ENCODE measurements at regions not wholly inside any gene's neighbourhood (a gene's known extent, or its start where the extent isn't known, plus 50 kb on each side); places are given as distances from the start of the nearest gene placed in this dataset.
A peak's percentile ranks its signal among the peaks of the same experiment; 100 is the strongest.

- TF ChIP-seq, protein P1, sequence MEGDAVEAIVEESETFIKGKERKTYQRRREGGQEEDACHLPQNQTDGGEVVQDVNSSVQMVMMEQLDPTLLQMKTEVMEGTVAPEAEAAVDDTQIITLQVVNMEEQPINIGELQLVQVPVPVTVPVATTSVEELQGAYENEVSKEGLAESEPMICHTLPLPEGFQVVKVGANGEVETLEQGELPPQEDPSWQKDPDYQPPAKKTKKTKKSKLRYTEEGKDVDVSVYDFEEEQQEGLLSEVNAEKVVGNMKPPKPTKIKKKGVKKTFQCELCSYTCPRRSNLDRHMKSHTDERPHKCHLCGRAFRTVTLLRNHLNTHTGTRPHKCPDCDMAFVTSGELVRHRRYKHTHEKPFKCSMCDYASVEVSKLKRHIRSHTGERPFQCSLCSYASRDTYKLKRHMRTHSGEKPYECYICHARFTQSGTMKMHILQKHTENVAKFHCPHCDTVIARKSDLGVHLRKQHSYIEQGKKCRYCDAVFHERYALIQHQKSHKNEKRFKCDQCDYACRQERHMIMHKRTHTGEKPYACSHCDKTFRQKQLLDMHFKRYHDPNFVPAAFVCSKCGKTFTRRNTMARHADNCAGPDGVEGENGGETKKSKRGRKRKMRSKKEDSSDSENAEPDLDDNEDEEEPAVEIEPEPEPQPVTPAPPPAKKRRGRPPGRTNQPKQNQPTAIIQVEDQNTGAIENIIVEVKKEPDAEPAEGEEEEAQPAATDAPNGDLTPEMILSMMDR (IDR thresholded peaks at IDR 0.05; ENCODE audit: control extremely low read depth, extremely low read depth): no peak
- WGBS, 2 donors: 79 to 88% methylated on average over 3 of the region's 3 CpGs
Measured at GRCh38 chr17:34066528-34066927, 188.6 kb upstream of the CCL2 start.

DNA sequence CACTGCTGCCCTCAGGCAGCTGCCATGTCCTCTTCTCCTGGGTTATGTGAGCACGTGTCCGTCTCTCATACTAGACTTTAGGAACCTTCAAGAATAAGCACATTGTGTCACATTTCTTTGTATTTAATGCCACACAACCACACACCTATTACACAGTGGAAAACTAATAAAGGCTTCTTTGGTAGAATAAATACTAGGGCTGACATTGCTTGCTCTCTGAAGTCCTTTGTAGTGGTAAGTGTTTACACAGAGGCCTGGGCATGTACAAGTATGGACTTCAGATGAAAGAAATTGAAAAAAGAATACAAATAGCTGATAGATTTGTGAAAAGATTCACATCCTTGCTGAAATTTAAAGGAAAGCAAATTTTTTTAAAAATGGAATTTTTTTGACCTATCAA is 188.1 kb upstream of the CCL2 start:
- no peaks in the 10 kb centered on the region for H3K36me3 ChIP-seq (ENCODE audit: control insufficient read depth in 4 of 4, insufficient read depth in 4 of 4, low read length in 4 of 4)
- ATAC-seq (ENCODE audit: insufficient read depth, low FRiP score) (no peak), DNase-seq (peak in 1 of 3 donors; percentile 14)
- no peak overlapping the region for H3K9ac ChIP-seq (ENCODE audit: insufficient read depth in 1 of 2, low read length in 2 of 2)
- peaks cover 0 to 2% (median 0%) of the 10 kb centered on the region in 4 donors for H3K9me3 ChIP-seq (ENCODE audit: control insufficient read depth in 4 of 4, insufficient read depth in 3 of 4, low read length in 3 of 4)
- TF ChIP-seq, protein P1 (IDR thresholded peaks at IDR 0.05; ENCODE audit: control extremely low read depth, extremely low read depth): no peak
- no peaks in the 10 kb centered on the region for H3K4me1 ChIP-seq (ENCODE audit: control insufficient read depth in 5 of 5, insufficient read depth in 5 of 5, low read length in 5 of 5)
- H3K4me3 ChIP-seq: no peak overlapping the region
- H3K27ac ChIP-seq (ENCODE audit: low read depth in 1 of 2, low read length in 1 of 2): no peak overlapping the region
- WGBS, 2 donors: 70 to 90% methylated on average over 2 of the region's 2 CpGs
- no peaks in the 10 kb centered on the region for H3K27me3 ChIP-seq (ENCODE audit: control insufficient read depth in 3 of 3, insufficient read depth in 3 of 3, low read length in 2 of 3)

More at GRCh38 chr17:34066528-34066927, 188.6 kb upstream of the CCL2 start:
- Histone ChIP-seq H3K4me1 (ENCODE audit: control insufficient read depth in 5 of 5, insufficient read depth in 5 of 5, low read length in 5 of 5) (no peaks in the 10 kb centered on the region), H3K4me3 (no peak overlapping the region), H3K36me3 (ENCODE audit: control insufficient read depth in 4 of 4, insufficient read depth in 4 of 4, low read length in 4 of 4) (no peaks in the 10 kb centered on the region), H3K9me3 (ENCODE audit: control insufficient read depth in 4 of 4, insufficient read depth in 3 of 4, low read length in 3 of 4) (no peaks in the 10 kb centered on the region), H3K9ac (ENCODE audit: insufficient read depth in 1 of 2, low read length in 2 of 2) (no peak overlapping the region), H3K27me3 (ENCODE audit: control insufficient read depth in 3 of 3, insufficient read depth in 3 of 3, low read length in 2 of 3) (no peaks in the 10 kb centered on the region), H3K27ac (ENCODE audit: low read depth in 1 of 2, low read length in 1 of 2) (no peak overlapping the region)
- no peak for ATAC-seq (ENCODE audit: insufficient read depth, low FRiP score)
- no peak for DNase-seq

GRCh38 chr17:34068571-34068970 is 186.5 kb upstream of the CCL2 start:
- DNase-seq: peak in 1 of 3 donors; percentile 1
- H3K4me1 ChIP-seq (ENCODE audit: control insufficient read depth in 5 of 5, insufficient read depth in 5 of 5, low read length in 5 of 5): no peaks in the 10 kb centered on the region
- no peak overlapping the region for H3K4me3 ChIP-seq
- no peaks in the 10 kb centered on the region for H3K27me3 ChIP-seq (ENCODE audit: control insufficient read depth in 3 of 3, insufficient read depth in 3 of 3, low read length in 2 of 3)
- H3K27ac ChIP-seq (ENCODE audit: low read depth in 1 of 2, low read length in 1 of 2): no peak overlapping the region
- no peak for ATAC-seq (ENCODE audit: insufficient read depth, low FRiP score)
- TF ChIP-seq, protein P1 (IDR thresholded peaks at IDR 0.05; ENCODE audit: control extremely low read depth, extremely low read depth): no peak
- H3K9ac ChIP-seq (ENCODE audit: insufficient read depth in 1 of 2, low read length in 2 of 2): no peak overlapping the region
- H3K36me3 ChIP-seq (ENCODE audit: control insufficient read depth in 4 of 4, insufficient read depth in 4 of 4, low read length in 4 of 4): no peaks in the 10 kb centered on the region
- WGBS, 2 donors: 34 to 38% methylated on average over 1 of the region's 1 CpG
- H3K9me3 ChIP-seq (ENCODE audit: control insufficient read depth in 4 of 4, insufficient read depth in 3 of 4, low read length in 3 of 4): peaks cover 0 to 3% (median 0%) of the 10 kb centered on the region in 4 donors

DNA sequence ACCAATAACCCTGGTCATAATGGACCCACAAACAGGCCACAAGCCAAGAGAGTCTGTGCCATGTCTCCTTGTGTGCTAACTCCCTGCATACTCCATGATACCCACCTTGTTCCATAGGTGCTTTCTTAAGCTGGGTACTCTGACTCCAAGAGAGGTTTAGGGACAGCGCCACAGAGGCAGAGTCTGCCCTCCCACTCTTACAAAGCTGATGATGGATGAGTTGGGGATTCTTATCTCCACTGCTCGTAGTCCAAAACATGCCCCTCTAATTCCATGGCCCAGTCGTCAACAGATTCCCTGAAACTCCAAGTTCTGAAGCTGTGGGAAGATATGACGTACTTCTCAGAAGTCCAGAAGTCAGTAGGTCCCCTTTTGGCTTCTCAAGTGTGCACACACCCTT is 184.4 kb upstream of the CCL2 start:
- 77 to 80% methylated on average over 4 of the region's 4 CpGs for WGBS, 2 donors
- peaks cover 0 to 3% (median 0%) of the 10 kb centered on the region in 4 donors for H3K9me3 ChIP-seq (ENCODE audit: control insufficient read depth in 4 of 4, insufficient read depth in 3 of 4, low read length in 3 of 4)
- TF ChIP-seq, protein P1 (IDR thresholded peaks at IDR 0.05; ENCODE audit: control extremely low read depth, extremely low read depth): no peak
- no peaks in the 10 kb centered on the region for H3K36me3 ChIP-seq (ENCODE audit: control insufficient read depth in 4 of 4, insufficient read depth in 4 of 4, low read length in 4 of 4)
- ATAC-seq (ENCODE audit: insufficient read depth, low FRiP score): no peak
- no peak overlapping the region for H3K4me3 ChIP-seq
- no peak for DNase-seq
- H3K9ac ChIP-seq (ENCODE audit: insufficient read depth in 1 of 2, low read length in 2 of 2): no peak overlapping the region
- H3K4me1 ChIP-seq (ENCODE audit: control insufficient read depth in 5 of 5, insufficient read depth in 5 of 5, low read length in 5 of 5): no peaks in the 10 kb centered on the region
- no peak overlapping the region for H3K27ac ChIP-seq (ENCODE audit: low read depth in 1 of 2, low read length in 1 of 2)
- no peaks in the 10 kb centered on the region for H3K27me3 ChIP-seq (ENCODE audit: control insufficient read depth in 3 of 3, insufficient read depth in 3 of 3, low read length in 2 of 3)

Data from lung (tissue), 11 donors.